Ovary (tissue), 7 donors: ENCODE measurements at regions not wholly inside any gene's neighbourhood (a gene's known extent, or its start where the extent isn't known, plus 50 kb on each side); places are given as distances from the start of the nearest gene placed in this dataset.

ENCODE experiments used
- DNase-seq, 5 donors: peaks; one replicate each; pipeline ENCODE4 v3.0.0-alpha.2; 2019 to 2020
- H3K27ac ChIP-seq, 2 donors: fragments of 200-600 bp; one replicate each; pipeline versions ENCODE4 v1.5.1 to v1.8.0; 2019 to 2022
- H3K27me3 ChIP-seq: fragments of 200-600 bp; one replicate; pipeline ENCODE4 v1.8.0; 2022
- H3K36me3 ChIP-seq: fragments of 200-600 bp; sonication (generic); one replicate; pipeline ENCODE4 v1.5.1; 2019
- H3K4me1 ChIP-seq: one replicate; pipeline ENCODE4 v1.8.1; 2013; ENCODE audit warnings: mild to moderate bottlenecking, moderate library complexity; ENCODE audit not compliant: insufficient read depth
- H3K4me3 ChIP-seq: fragments of 200-600 bp; sonication (generic); one replicate; pipeline ENCODE4 v1.5.1; 2017
- H3K9me3 ChIP-seq, 2 donors: fragments of 200-600 bp in 1 of 2; sonication (generic) in 1 of 2; one replicate each; pipeline versions ENCODE4 v1.5.1 to v1.8.1; 2013 to 2019; ENCODE audit warnings: mild to moderate bottlenecking in 1 of 2, moderate library complexity in 1 of 2
- CTCF ChIP-seq, 3 donors: fragments of 450-650 bp in 2 of 3; fragments of 200-600 bp in 1 of 3; IDR thresholded peaks; one replicate each; pipeline versions ENCODE4 v1.5.1 to v1.8.0; 2016 to 2022; ENCODE audit warnings: antibody characterized with exemption in 3 of 3, mild to moderate bottlenecking in 1 of 3
- EP300 ChIP-seq: sonication (generic); formaldehyde crosslinking; IDR thresholded peaks from one replicate; pipeline ENCODE4 v1.6.1; 2017; ENCODE audit warnings: antibody characterized with exemption
- POLR2A ChIP-seq: fragments of 450-650 bp; IDR thresholded peaks from one replicate; pipeline ENCODE4 v1.6.1; 2017; ENCODE audit warnings: antibody characterized with exemption, mild to moderate bottlenecking, moderate library complexity
- WGBS, 3 donors: extraction: QIAGEN DNeasy Blood & Tissue Kit in 1 of 3; methylation state at CpG; one replicate each; pipeline versions ENCODE4 v1.1.5 to v1.1.7; 2013 to 2017; 5-methylcytosine and 5-hydroxymethylcytosine counted together
- intact Hi-C, 4 donors: fragments of 100-400 bp; cut with DNase I; formaldehyde crosslinking; loops; one replicate each; pipeline versions ENCODE4 v1.11.0 to v1.15.1; 2022 to 2023
- donor health status: DM: no; HTN: no; CAD: no; lungs with moderate emphysema.
- donor health status: DM: no; HTN: no; CAD: no.
- donor health status: Bipolar disorder and iron deficiency.
- donor health status: DM: no; HTN: no; CAD: no.
- donor health status: DM: yes; HTN: yes; CAD: no.

DNA sequence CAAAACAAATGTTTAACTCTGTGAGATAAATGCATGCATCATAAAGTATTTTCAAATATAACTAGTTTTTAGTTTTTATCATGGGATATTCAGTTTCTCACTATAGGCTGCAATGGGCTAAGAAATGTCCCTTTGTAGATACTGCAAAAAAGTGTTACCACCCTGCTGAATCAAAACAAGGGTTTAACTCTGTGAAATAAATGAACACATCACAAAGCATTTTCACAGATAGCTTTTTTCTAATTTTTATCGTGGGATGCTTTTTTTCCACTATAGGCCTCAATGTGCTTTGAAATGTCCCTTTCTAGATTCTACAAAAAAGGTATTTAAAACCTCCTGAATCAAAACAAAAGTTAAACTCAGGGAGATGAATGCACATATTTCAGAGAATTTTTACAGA, 541.1 kb downstream of the KCNJ18 start:
- no peak overlapping the region for H3K4me3 ChIP-seq
- H3K9me3 ChIP-seq, result no peaks in the 10 kb centered on the region
- H3K27ac ChIP-seq, result no peak overlapping the region
- H3K4me1 ChIP-seq, result no peaks in the 10 kb centered on the region
- 92 to 95% (median 93%) methylated on average over 1 of the region's 1 CpG for WGBS, 3 donors
- H3K27me3 ChIP-seq, result no peaks in the 10 kb centered on the region
- DNase-seq, result no peak
- H3K36me3 ChIP-seq, result no peaks in the 10 kb centered on the region
- TF ChIP-seq EP300, result no peak
- TF ChIP-seq CTCF (IDR thresholded peaks at IDR 0.05), result no peak
- no peak for TF ChIP-seq POLR2A
- intact Hi-C loops, result no loop called here

- 55 to 70% (median 62%) methylated on average over 1 of the region's 1 CpG for WGBS, 3 donors
- no peak for TF ChIP-seq CTCF (IDR thresholded peaks at IDR 0.05)
- TF ChIP-seq EP300, result no peak
- no peak for TF ChIP-seq POLR2A
- no peaks in the 10 kb centered on the region for H3K27me3 ChIP-seq
- H3K36me3 ChIP-seq, result no peaks in the 10 kb centered on the region
- H3K4me1 ChIP-seq, result no peaks in the 10 kb centered on the region
- intact Hi-C loops, result no loop called here
- DNase-seq, result no peak
- no peak overlapping the region for H3K4me3 ChIP-seq
- H3K27ac ChIP-seq, result no peak overlapping the region
- H3K9me3 ChIP-seq, result no peaks in the 10 kb centered on the region
These were observed 550.1 kb downstream of the KCNJ18 start for GRCh38 chr17:22242472-22242871.

DNA sequence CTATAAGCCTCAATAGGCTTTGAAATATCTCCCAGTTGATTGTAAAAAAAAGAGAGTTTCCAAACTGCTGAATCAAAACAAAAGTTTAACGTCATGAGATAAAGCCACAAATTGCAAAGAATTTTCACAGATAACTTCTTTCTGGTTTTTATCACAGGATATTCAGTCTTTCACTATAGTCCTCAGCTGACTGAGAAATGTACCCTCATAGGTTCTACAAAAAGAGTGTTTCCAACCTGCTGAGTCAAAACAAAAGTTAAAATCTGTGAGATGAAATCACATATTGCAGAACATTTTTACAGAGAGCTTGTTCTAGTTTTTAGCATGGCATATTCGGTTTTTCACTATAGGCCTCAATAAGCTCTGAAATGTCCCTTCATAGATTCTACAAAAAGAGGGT, 559.2 kb downstream of the KCNJ18 start:
- TF ChIP-seq EP300 (no peak), CTCF (IDR thresholded peaks at IDR 0.05) (no peak), POLR2A (no peak)
- Histone ChIP-seq H3K27me3 (no peaks in the 10 kb centered on the region), H3K9me3 (no peaks in the 10 kb centered on the region), H3K4me1 (no peaks in the 10 kb centered on the region), H3K27ac (no peak overlapping the region), H3K4me3 (no peak overlapping the region), H3K36me3 (no peaks in the 10 kb centered on the region)
- intact Hi-C loops, result no loop called here
- WGBS, 3 donors, result 53 to 61% (median 60%) methylated on average over 2 of the region's 2 CpGs
- DNase-seq, result no peak

- 52 to 64% (median 60%) methylated on average over 1 of the region's 1 CpG for WGBS, 3 donors
- H3K4me1 ChIP-seq, result no peaks in the 10 kb centered on the region
- TF ChIP-seq POLR2A (no peak), EP300 (no peak), CTCF (IDR thresholded peaks at IDR 0.05) (no peak)
- no peak for DNase-seq
- H3K4me3 ChIP-seq, result no peak overlapping the region
- intact Hi-C loops, result no loop called here
- H3K27ac ChIP-seq, result no peak overlapping the region
- H3K27me3 ChIP-seq, result no peaks in the 10 kb centered on the region
- H3K36me3 ChIP-seq, result no peaks in the 10 kb centered on the region
- H3K9me3 ChIP-seq, result no peaks in the 10 kb centered on the region
These were observed 560.7 kb downstream of the KCNJ18 start for GRCh38 chr17:22253007-22253406.

DNA sequence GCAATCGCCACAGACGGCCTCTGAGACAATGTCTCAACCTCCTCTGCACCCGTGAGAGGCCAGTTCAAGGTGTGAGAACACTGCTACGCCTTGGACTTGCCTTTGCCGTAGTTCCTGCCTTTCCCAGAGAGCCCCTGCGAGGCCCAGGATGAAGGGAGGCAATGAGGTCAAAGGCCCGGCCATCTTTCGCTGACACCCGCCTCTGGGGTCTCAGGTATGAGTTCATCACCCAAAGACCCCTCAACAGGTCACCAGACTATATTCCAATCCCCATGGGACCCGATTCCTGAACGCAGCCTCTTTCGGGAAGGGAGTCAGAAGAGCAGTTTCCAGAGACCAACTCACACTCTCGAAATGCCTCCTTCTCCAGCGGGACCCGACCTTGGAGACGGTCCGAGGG, 573.5 kb downstream of the KCNJ18 start:
- no peak overlapping the region for H3K4me3 ChIP-seq
- H3K36me3 ChIP-seq, result no peaks in the 10 kb centered on the region
- H3K9me3 ChIP-seq, result no peaks in the 10 kb centered on the region
- peak in 1 of 5 donors; percentile 1 for DNase-seq
- H3K4me1 ChIP-seq, result no peaks in the 10 kb centered on the region
- no peaks in the 10 kb centered on the region for H3K27me3 ChIP-seq
- no peak overlapping the region for H3K27ac ChIP-seq
- intact Hi-C loops, result no loop called here
- 69 to 82% (median 81%) methylated on average over 17 of the region's 17 CpGs for WGBS, 3 donors
- no peak for TF ChIP-seq EP300
- no peak for TF ChIP-seq POLR2A
- TF ChIP-seq CTCF (IDR thresholded peaks at IDR 0.05), result no peak
